B cell (primary cell): ENCODE measurements at regions not wholly inside any gene's neighbourhood (a gene's known extent, or its start where the extent isn't known, plus 50 kb on each side); places are given as distances from the start of the nearest gene placed in this dataset.

ENCODE experiments used
- CTCF ChIP-seq: fragments of 200-600 bp; IDR thresholded peaks from one replicate; pipeline ENCODE4 v1.8.0; 2022; ENCODE audit warnings: antibody characterized with exemption, mild to moderate bottlenecking
- EZH2 ChIP-seq: IDR thresholded peaks from 2 replicates; pipeline ENCODE4 v1.6.1; 2012; ENCODE audit warnings: borderline replicate concordance, low read depth, mild to moderate bottlenecking, moderate library complexity, low read length; ENCODE audit not compliant: insufficient read depth, poor library complexity, severe bottlenecking

DNA sequence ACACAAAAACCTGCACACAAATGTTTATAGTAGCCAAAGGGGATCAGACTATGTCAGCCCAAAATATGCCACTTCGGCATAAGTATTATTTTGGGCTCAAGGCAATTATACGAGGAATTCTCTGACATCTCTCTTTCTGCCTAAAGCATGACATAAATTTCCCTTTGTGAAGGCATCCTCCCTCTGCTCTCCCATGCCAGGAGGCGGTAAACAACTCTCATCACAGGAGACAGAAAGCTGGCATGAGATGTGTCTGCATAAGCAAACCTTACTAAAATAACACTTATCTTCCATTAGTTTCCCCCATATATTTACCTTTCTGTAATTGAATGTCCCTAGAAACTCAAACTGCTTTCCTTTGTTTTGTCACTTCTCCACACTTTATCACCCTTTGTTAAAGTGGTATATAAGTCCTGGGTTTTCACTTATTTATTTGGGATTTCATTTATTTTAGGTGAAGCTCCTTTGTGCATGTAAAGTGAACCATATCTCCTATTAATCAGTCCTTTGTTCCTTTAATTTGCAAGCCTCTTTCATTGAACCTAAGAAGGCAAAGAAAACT is 68.3 kb downstream of the LACC1 start:
- TF ChIP-seq CTCF, result no peak
- TF ChIP-seq EZH2, result no peak
